ENCODE measurements at regions not wholly inside any gene's neighbourhood (a gene's known extent, or its start where the extent isn't known, plus 50 kb on each side); places are given as distances from the start of the nearest gene placed in this dataset.

DNA sequence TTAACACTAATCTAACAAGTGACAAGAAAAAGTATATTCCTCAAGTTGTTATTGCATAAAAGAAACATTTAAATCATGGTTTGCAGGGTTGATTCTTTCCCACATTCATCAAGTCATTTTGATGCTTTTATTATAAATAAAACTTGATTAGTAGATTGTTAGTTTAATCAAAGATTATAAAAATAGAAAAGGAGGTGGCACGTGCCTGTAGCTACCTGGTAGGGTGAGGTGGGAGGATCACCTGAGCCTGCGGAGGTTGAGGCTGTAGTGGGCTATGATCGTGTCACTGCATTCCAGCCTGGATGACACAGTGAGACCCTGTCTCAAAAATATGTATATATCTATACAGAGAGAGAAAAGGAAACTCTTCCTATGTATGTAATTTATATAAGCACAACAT, 433.2 kb upstream of the RGS6 start:
- TF ChIP-seq CTCF (conservative IDR thresholded peaks at IDR 0.05; ENCODE audit: low read length) (no peak), EZH2phosphoT487 (IDR thresholded peaks at IDR 0.05; ENCODE audit: borderline replicate concordance) (no peak)

Measured in Loucy (cell line).